ENCODE measurements at regions not wholly inside any gene's neighbourhood (a gene's known extent, or its start where the extent isn't known, plus 50 kb on each side); places are given as distances from the start of the nearest gene placed in this dataset.

DNA sequence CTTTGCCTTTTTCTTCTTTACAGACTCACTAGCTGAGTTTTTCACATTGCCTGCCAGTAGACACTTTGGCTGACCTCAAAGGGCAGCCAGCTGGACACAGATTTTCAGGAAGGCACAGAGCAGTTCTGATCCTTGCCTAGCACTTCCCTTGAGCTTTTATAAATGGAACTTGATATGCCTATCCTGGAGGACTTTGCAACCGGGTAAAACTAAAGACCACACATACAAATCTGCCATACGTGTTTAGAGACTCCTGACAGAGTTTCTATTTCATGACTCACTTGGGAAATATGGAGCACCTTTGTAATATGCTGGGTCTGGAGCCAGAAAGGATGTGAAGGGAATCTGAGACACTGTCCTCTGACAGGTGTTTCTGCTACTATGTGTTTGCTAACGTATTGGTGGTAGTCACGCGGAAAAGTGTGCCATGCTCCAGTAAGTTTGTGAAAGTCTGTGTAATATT lies 56.7 kb upstream of the RASSF6 start:
- Histone ChIP-seq H3K4me3 (replicated peaks in 1 of 3; ENCODE audit: insufficient read depth in 1 of 3, low read depth in 1 of 3, low read length in 3 of 3) (no peak overlapping the region), H4K20me1 (replicated peaks; ENCODE audit: control insufficient read depth, extremely low read depth, insufficient read depth, low read length) (no peaks in the 10 kb centered on the region), H2AFZ (ENCODE audit: low read depth, low read length) (no peak overlapping the region), H3K9me1 (replicated peaks; ENCODE audit: control insufficient read depth, extremely low read depth, insufficient read depth, low read length) (no peaks in the 10 kb centered on the region), H3K27me3 (ENCODE audit: control insufficient read depth in 2 of 2, insufficient read depth in 2 of 2, low read length in 2 of 2) (no peaks in the 10 kb centered on the region), H3K9me3 (replicated peaks; ENCODE audit: control insufficient read depth, insufficient read depth, low read length) (no peaks in the 10 kb centered on the region), H3K4me2 (ENCODE audit: insufficient read depth, low read length) (no peak overlapping the region), H3K79me2 (ENCODE audit: control insufficient read depth, insufficient read depth, low read length) (no peaks in the 10 kb centered on the region), H3K36me3 (ENCODE audit: control insufficient read depth in 2 of 2, extremely low read depth in 1 of 2, insufficient read depth in 2 of 2, low read length in 2 of 2) (no peaks in the 10 kb centered on the region), H3K4me1 (ENCODE audit: control insufficient read depth, extremely low read depth, insufficient read depth, low read length) (peaks cover 30% of the 10 kb centered on the region), H3K27ac (ENCODE audit: insufficient read depth, low read depth, low read length) (no peak overlapping the region), H3K9ac (replicated peaks; ENCODE audit: extremely low read depth, insufficient read depth, low read length) (no peak overlapping the region)
- DNase-seq (ENCODE audit: low read depth, low spot score), result peak; percentile 65
- FAIRE-seq, result peak; percentile 72
- CTCF ChIA-PET, result interaction anchor here (0.5 to 1.8 kb wide), 7 partner anchors 15 to 188 kb away, joined by 3 to 7 read pairs (median 4); partner anchors contain the start of gene CXCL8
- POLR2A ChIA-PET, result interaction anchor here (0.9 kb wide), 1 partner anchor 17 kb away, joined by 3 read pairs; no protein-coding TSS in a partner anchor
- dilution Hi-C loops (cut with MboI; ENCODE audit: extremely low pct_ligation_motif_present, low sequenced_read_pairs) (no loop called here), intact Hi-C loops (cut with micrococcal nuclease) (no loop called here)
- no TSS peak for BruUV-seq (replicated peaks)
- TF ChIP-seq FOS (IDR thresholded peaks at IDR 0.05; ENCODE audit: borderline replicate concordance, insufficient read depth, low read length), result peak; percentile 25
- TF ChIP-seq, protein P1, sequence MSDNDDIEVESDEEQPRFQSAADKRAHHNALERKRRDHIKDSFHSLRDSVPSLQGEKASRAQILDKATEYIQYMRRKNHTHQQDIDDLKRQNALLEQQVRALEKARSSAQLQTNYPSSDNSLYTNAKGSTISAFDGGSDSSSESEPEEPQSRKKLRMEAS (IDR thresholded peaks at IDR 0.05; ENCODE audit: insufficient read depth, insufficient read length), result no peak
- TF ChIP-seq GATA2 (IDR thresholded peaks at IDR 0.05; ENCODE audit: insufficient read depth, insufficient read length, low read depth, low read length), result no peak
- TF ChIP-seq, protein P2, sequence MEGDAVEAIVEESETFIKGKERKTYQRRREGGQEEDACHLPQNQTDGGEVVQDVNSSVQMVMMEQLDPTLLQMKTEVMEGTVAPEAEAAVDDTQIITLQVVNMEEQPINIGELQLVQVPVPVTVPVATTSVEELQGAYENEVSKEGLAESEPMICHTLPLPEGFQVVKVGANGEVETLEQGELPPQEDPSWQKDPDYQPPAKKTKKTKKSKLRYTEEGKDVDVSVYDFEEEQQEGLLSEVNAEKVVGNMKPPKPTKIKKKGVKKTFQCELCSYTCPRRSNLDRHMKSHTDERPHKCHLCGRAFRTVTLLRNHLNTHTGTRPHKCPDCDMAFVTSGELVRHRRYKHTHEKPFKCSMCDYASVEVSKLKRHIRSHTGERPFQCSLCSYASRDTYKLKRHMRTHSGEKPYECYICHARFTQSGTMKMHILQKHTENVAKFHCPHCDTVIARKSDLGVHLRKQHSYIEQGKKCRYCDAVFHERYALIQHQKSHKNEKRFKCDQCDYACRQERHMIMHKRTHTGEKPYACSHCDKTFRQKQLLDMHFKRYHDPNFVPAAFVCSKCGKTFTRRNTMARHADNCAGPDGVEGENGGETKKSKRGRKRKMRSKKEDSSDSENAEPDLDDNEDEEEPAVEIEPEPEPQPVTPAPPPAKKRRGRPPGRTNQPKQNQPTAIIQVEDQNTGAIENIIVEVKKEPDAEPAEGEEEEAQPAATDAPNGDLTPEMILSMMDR (IDR thresholded peaks at IDR 0.05; ENCODE audit: extremely low read depth in 1 of 2, insufficient read depth in 1 of 2, low read depth in 1 of 2, low read length in 2 of 2), result no peak
- no peak for TF ChIP-seq POLR2AphosphoS5 (IDR thresholded peaks at IDR 0.05; ENCODE audit: insufficient read depth, low read depth, low read length)
- no peak for TF ChIP-seq MYC (IDR thresholded peaks at IDR 0.05; ENCODE audit: low read depth, low read length)
